ENCODE measurements at regions not wholly inside any gene's neighbourhood (a gene's known extent, or its start where the extent isn't known, plus 50 kb on each side); places are given as distances from the start of the nearest gene placed in this dataset.

- TF ChIP-seq CTCF (IDR thresholded peaks at IDR 0.05; ENCODE audit: control extremely low read depth, extremely low read depth): no peak
- Histone ChIP-seq H3K4me1 (ENCODE audit: control insufficient read depth in 5 of 5, insufficient read depth in 5 of 5, low read length in 5 of 5) (no peaks in the 10 kb centered on the region), H3K4me3 (no peak overlapping the region), H3K36me3 (ENCODE audit: control insufficient read depth in 4 of 4, insufficient read depth in 4 of 4, low read length in 4 of 4) (no peaks in the 10 kb centered on the region), H3K9ac (ENCODE audit: insufficient read depth in 1 of 2, low read length in 2 of 2) (no peak overlapping the region), H3K9me3 (ENCODE audit: control insufficient read depth in 4 of 4, insufficient read depth in 3 of 4, low read length in 3 of 4) (no peaks in the 10 kb centered on the region), H3K27ac (ENCODE audit: low read depth in 1 of 2, low read length in 1 of 2) (no peak overlapping the region), H3K27me3 (ENCODE audit: control insufficient read depth in 3 of 3, insufficient read depth in 3 of 3, low read length in 2 of 3) (no peaks in the 10 kb centered on the region)
- DNase-seq (peak in 1 of 3 donors; percentile 8), ATAC-seq (ENCODE audit: insufficient read depth, low FRiP score) (no peak)
- whole genome bisulfite sequencing, 2 donors: 29 to 48% methylated on average over 1 of the region's 1 CpG
These were observed 212.7 kb upstream of the PGR start for GRCh38 chr11:101342307-101342706.

GRCh38 chr11:101341578-101341977, 212.0 kb upstream of the PGR start:
- ATAC-seq (ENCODE audit: insufficient read depth, low FRiP score) (no peak), DNase-seq (peak in 2 of 3 donors; percentile 21 to 35)
- Histone ChIP-seq H3K27me3 (ENCODE audit: control insufficient read depth in 3 of 3, insufficient read depth in 3 of 3, low read length in 2 of 3) (no peaks in the 10 kb centered on the region), H3K36me3 (ENCODE audit: control insufficient read depth in 4 of 4, insufficient read depth in 4 of 4, low read length in 4 of 4) (no peaks in the 10 kb centered on the region), H3K27ac (ENCODE audit: low read depth in 1 of 2, low read length in 1 of 2) (no peak overlapping the region), H3K4me1 (ENCODE audit: control insufficient read depth in 5 of 5, insufficient read depth in 5 of 5, low read length in 5 of 5) (no peaks in the 10 kb centered on the region), H3K9me3 (ENCODE audit: control insufficient read depth in 4 of 4, insufficient read depth in 3 of 4, low read length in 3 of 4) (no peaks in the 10 kb centered on the region), H3K4me3 (no peak overlapping the region), H3K9ac (ENCODE audit: insufficient read depth in 1 of 2, low read length in 2 of 2) (no peak overlapping the region)
- 32 to 44% methylated on average over 1 of the region's 1 CpG for WGBS, 2 donors
- TF ChIP-seq CTCF (IDR thresholded peaks at IDR 0.05; ENCODE audit: control extremely low read depth, extremely low read depth): no peak

GRCh38 chr11:101336858-101337257, 207.2 kb upstream of the PGR start:
- ATAC-seq (ENCODE audit: insufficient read depth, low FRiP score) (no peak), DNase-seq (no peak)
- no peak overlapping the region for H3K9ac ChIP-seq (ENCODE audit: insufficient read depth in 1 of 2, low read length in 2 of 2)
- no peaks in the 10 kb centered on the region for H3K4me1 ChIP-seq (ENCODE audit: control insufficient read depth in 5 of 5, insufficient read depth in 5 of 5, low read length in 5 of 5)
- no peaks in the 10 kb centered on the region for H3K9me3 ChIP-seq (ENCODE audit: control insufficient read depth in 4 of 4, insufficient read depth in 3 of 4, low read length in 3 of 4)
- H3K4me3 ChIP-seq: no peak overlapping the region
- WGBS, 2 donors: 51 to 57% methylated on average over 4 of the region's 4 CpGs
- H3K27me3 ChIP-seq (ENCODE audit: control insufficient read depth in 3 of 3, insufficient read depth in 3 of 3, low read length in 2 of 3): no peaks in the 10 kb centered on the region
- TF ChIP-seq CTCF (IDR thresholded peaks at IDR 0.05; ENCODE audit: control extremely low read depth, extremely low read depth): no peak
- no peaks in the 10 kb centered on the region for H3K36me3 ChIP-seq (ENCODE audit: control insufficient read depth in 4 of 4, insufficient read depth in 4 of 4, low read length in 4 of 4)
- no peak overlapping the region for H3K27ac ChIP-seq (ENCODE audit: low read depth in 1 of 2, low read length in 1 of 2)

- Histone ChIP-seq H3K4me3 (no peak overlapping the region), H3K36me3 (ENCODE audit: control insufficient read depth in 4 of 4, insufficient read depth in 4 of 4, low read length in 4 of 4) (no peaks in the 10 kb centered on the region), H3K9me3 (ENCODE audit: control insufficient read depth in 4 of 4, insufficient read depth in 3 of 4, low read length in 3 of 4) (no peaks in the 10 kb centered on the region), H3K9ac (ENCODE audit: insufficient read depth in 1 of 2, low read length in 2 of 2) (no peak overlapping the region), H3K27ac (ENCODE audit: low read depth in 1 of 2, low read length in 1 of 2) (no peak overlapping the region), H3K27me3 (ENCODE audit: control insufficient read depth in 3 of 3, insufficient read depth in 3 of 3, low read length in 2 of 3) (no peaks in the 10 kb centered on the region), H3K4me1 (ENCODE audit: control insufficient read depth in 5 of 5, insufficient read depth in 5 of 5, low read length in 5 of 5) (no peaks in the 10 kb centered on the region)
- 60 to 86% methylated on average over 3 of the region's 3 CpGs for WGBS, 2 donors
- no peak for TF ChIP-seq CTCF (IDR thresholded peaks at IDR 0.05; ENCODE audit: control extremely low read depth, extremely low read depth)
- ATAC-seq (ENCODE audit: insufficient read depth, low FRiP score) (no peak), DNase-seq (no peak)
These were observed 206.5 kb upstream of the PGR start for GRCh38 chr11:101336155-101336554.
